Vagina (tissue), 2 donors: ENCODE measurements at regions not wholly inside any gene's neighbourhood (a gene's known extent, or its start where the extent isn't known, plus 50 kb on each side); places are given as distances from the start of the nearest gene placed in this dataset.
"Not testable (repeated sequence)": the region's sequence is repeated elsewhere in the genome, so short reads cannot be mapped to it uniquely, and the experiment has no call there.

Source experiments
- DNase-seq, 2 donors: peaks; one replicate each; pipeline ENCODE4 v3.0.0-alpha.2; 2017; ENCODE audit errors: extremely low spot score in 2 of 2
- H3K27ac ChIP-seq: fragments of 200-600 bp; sonication (generic); one replicate; pipeline ENCODE4 v1.5.1; 2019
- H3K27me3 ChIP-seq: fragments of 200-600 bp; sonication (generic); one replicate; pipeline ENCODE4 v1.5.1; 2019
- H3K36me3 ChIP-seq, 2 donors: fragments of 200-600 bp; sonication (generic); one replicate each; pipeline ENCODE4 v1.5.1; 2017 to 2019
- H3K4me1 ChIP-seq: fragments of 200-600 bp; sonication (generic); one replicate; pipeline ENCODE4 v1.5.1; 2019
- H3K4me3 ChIP-seq, 2 donors: fragments of 200-600 bp; sonication (generic); 1 replicate in 1 of 2; 2 replicates in 1 of 2; pipeline ENCODE4 v1.5.1; 2016 to 2019
- H3K9me3 ChIP-seq: fragments of 200-600 bp; sonication (generic); one replicate; pipeline ENCODE4 v1.5.1; 2019
- CTCF ChIP-seq, 3 experiments: fragments of 450-650 bp in 2 of 3; fragments of 200-600 bp in 1 of 3; sonication (generic) in 1 of 3; IDR thresholded peaks; one replicate each; pipeline ENCODE4 v1.5.1; 2017 to 2019; ENCODE audit warnings: antibody characterized with exemption in 3 of 3, mild to moderate bottlenecking in 2 of 3, moderate library complexity in 2 of 3
- POLR2A ChIP-seq, 2 donors: fragments of 450-650 bp; IDR thresholded peaks; one replicate each; pipeline ENCODE4 v1.6.1; 2017; ENCODE audit warnings: antibody characterized with exemption in 2 of 2, mild to moderate bottlenecking in 2 of 2, moderate library complexity in 2 of 2
- POLR2AphosphoS5 ChIP-seq, 2 donors: sonication (generic); formaldehyde crosslinking; IDR thresholded peaks; one replicate each; pipeline ENCODE4 v1.9.0; 2017; ENCODE audit warnings: antibody characterized with exemption in 2 of 2, mild to moderate bottlenecking in 2 of 2, low read depth in 1 of 2; ENCODE audit not compliant: insufficient read depth in 1 of 2
- intact Hi-C: fragments of 100-400 bp; cut with DNase I; formaldehyde crosslinking; loops from one replicate; pipeline ENCODE4 v1.15.1; 2023

GRCh38 chr6:76509397-76509796 is 436.9 kb upstream of the IMPG1 start:
- no peaks in the 10 kb centered on the region for H3K27me3 ChIP-seq
- TF ChIP-seq POLR2AphosphoS5 (IDR thresholded peaks at IDR 0.05; ENCODE audit: insufficient read depth in 1 of 2, low read depth in 1 of 2) = no peak
- TF ChIP-seq CTCF (IDR thresholded peaks at IDR 0.05) = no peak
- no peak for TF ChIP-seq POLR2A (IDR thresholded peaks at IDR 0.05)
- no peak for DNase-seq
- intact Hi-C loops = no loop called here
- H3K9me3 ChIP-seq = no peaks in the 10 kb centered on the region
- no peaks in the 10 kb centered on the region for H3K36me3 ChIP-seq
- no peak overlapping the region for H3K4me3 ChIP-seq
- no peak overlapping the region for H3K27ac ChIP-seq
- no peaks in the 10 kb centered on the region for H3K4me1 ChIP-seq

GRCh38 chr6:76506808-76507207 is 434.3 kb upstream of the IMPG1 start:
- no peak for DNase-seq
- TF ChIP-seq POLR2A (IDR thresholded peaks at IDR 0.05) = no peak
- no peak for TF ChIP-seq CTCF (IDR thresholded peaks at IDR 0.05)
- no peak for TF ChIP-seq POLR2AphosphoS5 (IDR thresholded peaks at IDR 0.05; ENCODE audit: insufficient read depth in 1 of 2, low read depth in 1 of 2)
- H3K27ac ChIP-seq = no peak overlapping the region
- no peaks in the 10 kb centered on the region for H3K36me3 ChIP-seq
- H3K9me3 ChIP-seq = no peaks in the 10 kb centered on the region
- no peak overlapping the region for H3K4me3 ChIP-seq
- H3K27me3 ChIP-seq = no peaks in the 10 kb centered on the region
- H3K4me1 ChIP-seq = no peaks in the 10 kb centered on the region
- intact Hi-C loops = no loop called here

GRCh38 chr6:76495909-76496308 is 423.4 kb upstream of the IMPG1 start:
- H3K4me1 ChIP-seq = no peaks in the 10 kb centered on the region
- H3K9me3 ChIP-seq = no peaks in the 10 kb centered on the region
- no peaks in the 10 kb centered on the region for H3K36me3 ChIP-seq
- DNase-seq = no peak
- no peak for TF ChIP-seq POLR2AphosphoS5 (IDR thresholded peaks at IDR 0.05; ENCODE audit: insufficient read depth in 1 of 2, low read depth in 1 of 2)
- TF ChIP-seq POLR2A (IDR thresholded peaks at IDR 0.05) = no peak
- no peak for TF ChIP-seq CTCF (IDR thresholded peaks at IDR 0.05)
- H3K27me3 ChIP-seq = no peaks in the 10 kb centered on the region
- intact Hi-C loops = no loop called here
- H3K4me3 ChIP-seq = no peak overlapping the region
- H3K27ac ChIP-seq = no peak overlapping the region

GRCh38 chr6:76491376-76491775 is 418.9 kb upstream of the IMPG1 start:
- H3K4me3 ChIP-seq, H3K36me3 ChIP-seq, H3K9me3 ChIP-seq, H3K4me1 ChIP-seq, intact Hi-C loops, DNase-seq, H3K27ac ChIP-seq, H3K27me3 ChIP-seq: not testable (repeated sequence)

GRCh38 chr6:76490456-76490855 is 418.0 kb upstream of the IMPG1 start:
- Histone ChIP-seq H3K36me3 (no peaks in the 10 kb centered on the region), H3K27ac (no peak overlapping the region), H3K4me1 (no peaks in the 10 kb centered on the region), H3K9me3 (no peaks in the 10 kb centered on the region), H3K4me3 (no peak overlapping the region), H3K27me3 (no peaks in the 10 kb centered on the region)
- no peak for DNase-seq
- TF ChIP-seq POLR2AphosphoS5 (IDR thresholded peaks at IDR 0.05; ENCODE audit: insufficient read depth in 1 of 2, low read depth in 1 of 2) = no peak
- TF ChIP-seq CTCF (IDR thresholded peaks at IDR 0.05) = no peak
- no peak for TF ChIP-seq POLR2A (IDR thresholded peaks at IDR 0.05)
- intact Hi-C loops = no loop called here

- intact Hi-C loops = no loop called here
- H3K4me1 ChIP-seq = no peaks in the 10 kb centered on the region
- DNase-seq = no peak
- TF ChIP-seq POLR2A (IDR thresholded peaks at IDR 0.05) (no peak), CTCF (IDR thresholded peaks at IDR 0.05) (no peak), POLR2AphosphoS5 (IDR thresholded peaks at IDR 0.05; ENCODE audit: insufficient read depth in 1 of 2, low read depth in 1 of 2) (no peak)
- no peaks in the 10 kb centered on the region for H3K27me3 ChIP-seq
- no peaks in the 10 kb centered on the region for H3K36me3 ChIP-seq
- no peak overlapping the region for H3K27ac ChIP-seq
- no peak overlapping the region for H3K4me3 ChIP-seq
- H3K9me3 ChIP-seq = peaks cover 2% of the 10 kb centered on the region
Observed at GRCh38 chr6:76481101-76481500, 408.6 kb upstream of the IMPG1 start.
